Endothelial cell of umbilical vein (primary cell): ENCODE measurements at regions not wholly inside any gene's neighbourhood (a gene's known extent, or its start where the extent isn't known, plus 50 kb on each side); places are given as distances from the start of the nearest gene placed in this dataset.
"Not testable (repeated sequence)": the region's sequence is repeated elsewhere in the genome, so short reads cannot be mapped to it uniquely, and the experiment has no call there.

Experiments
- BruUV-seq: library from RNA; stranded (reverse); fragments of 400-500 nt; replicated peaks from 2 replicates; lab custom pipeline; 2021; lab: Mats Ljungman, UMichigan
- CTCF ChIA-PET: fragments of 300-600, 350-600 bp; sonication (Branson Sonifier 250); formaldehyde crosslinking; loops from one replicate; lab custom pipeline; 2021; ENCODE audit warnings: antibody characterized with exemption, inconsistent platforms; lab: Charles Lee
- POLR2A ChIA-PET: fragments of 300-600, 350-600 bp; sonication (Branson Sonifier 250); formaldehyde crosslinking; loops from one replicate; lab custom pipeline; 2021; ENCODE audit warnings: antibody characterized with exemption, inconsistent platforms; lab: Charles Lee
- DNase-seq: peaks from one replicate; pipeline ENCODE4 v3.0.0-alpha.2; 2011; ENCODE audit warnings: low read depth, low spot score
- FAIRE-seq: peaks from 2 replicates; lab custom pipeline; 2011; peaks lifted over from hg19 to GRCh38; lab: Jason Lieb, UNC
- H2AFZ ChIP-seq: 2 replicates; pipeline ENCODE4 v1.6.0; 2012; ENCODE audit warnings: low read depth, low read length, control low read depth, inconsistent platforms
- H3K27ac ChIP-seq: 2 replicates; pipeline ENCODE4 v1.5.1; 2011; ENCODE audit warnings: low read depth, mild to moderate bottlenecking, control low read depth, low read length, moderate library complexity; ENCODE audit not compliant: insufficient read depth
- H3K27me3 ChIP-seq, 2 experiments: 2 replicates each; pipeline versions ENCODE4 v1.6.0 to v1.6.1; 2011; ENCODE audit warnings: low read length in 2 of 2, mixed read lengths in 1 of 2; ENCODE audit not compliant: control insufficient read depth in 2 of 2, insufficient read depth in 2 of 2
- H3K36me3 ChIP-seq, 2 experiments: 2 replicates in 1 of 2; 3 replicates in 1 of 2; pipeline ENCODE4 v1.5.1; 2011; ENCODE audit warnings: low read length in 2 of 2, mild to moderate bottlenecking in 1 of 2, moderate library complexity in 1 of 2; ENCODE audit not compliant: control insufficient read depth in 2 of 2, insufficient read depth in 2 of 2; ENCODE audit errors: extremely low read depth in 1 of 2
- H3K4me1 ChIP-seq: 3 replicates; pipeline ENCODE4 v1.5.1; 2011; ENCODE audit warnings: mild to moderate bottlenecking, low read length; ENCODE audit not compliant: control insufficient read depth, insufficient read depth; ENCODE audit errors: extremely low read depth
- H3K4me2 ChIP-seq: 2 replicates; pipeline ENCODE4 v1.6.1; 2011; ENCODE audit warnings: low read length, control low read depth, mixed read lengths; ENCODE audit not compliant: insufficient read depth
- H3K4me3 ChIP-seq, 3 experiments: fragments of 200-600 bp in 1 of 3; sonication (generic), shearing (Covaris generic) in 1 of 3; replicated peaks in 1 of 3; 2 replicates each; pipeline ENCODE4 v1.5.1; 2011 to 2016; ENCODE audit warnings: control low read depth in 3 of 3, low read length in 3 of 3, mild to moderate bottlenecking in 2 of 3, inconsistent platforms in 1 of 3, low read depth in 1 of 3, moderate library complexity in 1 of 3; ENCODE audit not compliant: insufficient read depth in 1 of 3
- H3K79me2 ChIP-seq: 2 replicates; pipeline ENCODE4 v1.6.0; 2012; ENCODE audit warnings: low read length, inconsistent platforms; ENCODE audit not compliant: control insufficient read depth, insufficient read depth
- H3K9ac ChIP-seq: replicated peaks from 2 replicates; pipeline ENCODE3; 2011; ENCODE audit warnings: low read length, control low read depth; ENCODE audit not compliant: insufficient read depth; ENCODE audit errors: extremely low read depth
- H3K9me1 ChIP-seq: replicated peaks from 3 replicates; pipeline ENCODE4 v1.6.0; 2011; ENCODE audit warnings: mild to moderate bottlenecking, low read length; ENCODE audit not compliant: control insufficient read depth, insufficient read depth; ENCODE audit errors: extremely low read depth
- H3K9me3 ChIP-seq: replicated peaks from 2 replicates; pipeline ENCODE4 v1.5.1; 2012; ENCODE audit warnings: low read length, inconsistent platforms; ENCODE audit not compliant: control insufficient read depth, insufficient read depth
- H4K20me1 ChIP-seq: replicated peaks from 2 replicates; pipeline ENCODE3; 2011; ENCODE audit warnings: mild to moderate bottlenecking, low read length; ENCODE audit not compliant: control insufficient read depth, insufficient read depth; ENCODE audit errors: extremely low read depth
- CTCF ChIP-seq, 2 donors: IDR thresholded peaks; 1 replicate in 1 of 2; 2 replicates in 1 of 2; pipeline ENCODE4 v1.5.1; 2011; ENCODE audit warnings: low read length in 2 of 2, mild to moderate bottlenecking in 2 of 2, moderate library complexity in 2 of 2, control low read depth in 1 of 2, inconsistent platforms in 1 of 2, low read depth in 1 of 2; ENCODE audit not compliant: insufficient read depth in 1 of 2; ENCODE audit errors: extremely low read depth in 1 of 2
- EZH2 ChIP-seq: IDR thresholded peaks from 2 replicates; pipeline ENCODE4 v1.6.1; 2012; ENCODE audit warnings: borderline replicate concordance, low read depth, mild to moderate bottlenecking, moderate library complexity, low read length, inconsistent platforms; ENCODE audit not compliant: severe bottlenecking
- FOS ChIP-seq: IDR thresholded peaks from 2 replicates; pipeline ENCODE4 v1.6.1; 2011; ENCODE audit warnings: mild to moderate bottlenecking, low read length, moderate library complexity, borderline replicate concordance; ENCODE audit not compliant: insufficient read depth
- GATA2 ChIP-seq: IDR thresholded peaks from 2 replicates; pipeline ENCODE4 v1.7.0; 2011; ENCODE audit warnings: low read depth, mild to moderate bottlenecking, moderate library complexity, mixed read lengths, low read length; ENCODE audit not compliant: insufficient read length, insufficient read depth
- JUN ChIP-seq: IDR thresholded peaks from 2 replicates; pipeline ENCODE4 v1.6.1; 2011; ENCODE audit warnings: borderline replicate concordance, low read depth; ENCODE audit not compliant: insufficient read length, insufficient read depth
- MAX ChIP-seq: IDR thresholded peaks from 2 replicates; pipeline ENCODE4 v1.6.1; 2011; ENCODE audit not compliant: insufficient read depth, insufficient read length
- MYC ChIP-seq: IDR thresholded peaks from one replicate; pipeline ENCODE4 v1.6.1; 2011; ENCODE audit warnings: mild to moderate bottlenecking, low read depth, low read length
- POLR2A ChIP-seq: IDR thresholded peaks from 2 replicates; pipeline ENCODE4 v1.6.1; 2012; ENCODE audit warnings: low read depth, mild to moderate bottlenecking, control low read depth, low read length
- POLR2AphosphoS5 ChIP-seq: IDR thresholded peaks from 2 replicates; pipeline ENCODE4 v1.6.1; 2012; ENCODE audit warnings: low read depth, mild to moderate bottlenecking, control low read depth, low read length, moderate library complexity; ENCODE audit not compliant: insufficient read depth
- dilution Hi-C: fragments of 300-500 bp; cut with MboI; formaldehyde crosslinking; loops from one replicate; pipeline ENCODE4 v1.15.0; 2019; ENCODE audit warnings: low sequenced_read_pairs; ENCODE audit not compliant: extremely low pct_ligation_motif_present
- intact Hi-C: fragments of 100-400 bp; cut with micrococcal nuclease; formaldehyde crosslinking; loops from one replicate; pipeline ENCODE4 v1.10.0; 2022

GRCh38 chr1:189139748-189140147 lies 1337.9 kb downstream of the BRINP3 start:
- POLR2A ChIA-PET, CTCF ChIA-PET, intact Hi-C loops: not testable (repeated sequence)

GRCh38 chr1:189141056-189141455 lies 1336.6 kb downstream of the BRINP3 start:
- no peak overlapping the region for H3K27ac ChIP-seq
- no peaks in the 10 kb centered on the region for H3K79me2 ChIP-seq
- dilution Hi-C loops: no loop called here
- ChIA-PET POLR2A (no interaction called here), CTCF (no interaction called here)
- H2AFZ ChIP-seq: no peak overlapping the region
- H3K9me3 ChIP-seq: no peaks in the 10 kb centered on the region
- FAIRE-seq (no peak), DNase-seq (no peak)
- TF ChIP-seq POLR2A (no peak), MAX (no peak), GATA2 (no peak), EZH2 (no peak), FOS (no peak), MYC (no peak), POLR2AphosphoS5 (no peak), CTCF (IDR thresholded peaks at IDR 0.05; ENCODE audit: extremely low read depth in 1 of 2, insufficient read depth in 1 of 2, low read depth in 1 of 2, low read length in 2 of 2) (no peak), JUN (no peak)
- no TSS peak for BruUV-seq
- no peaks in the 10 kb centered on the region for H4K20me1 ChIP-seq
- intact Hi-C loops: no loop called here
- no peak overlapping the region for H3K9ac ChIP-seq
- H3K4me2 ChIP-seq: no peak overlapping the region
- H3K4me3 ChIP-seq: no peak overlapping the region
- no peaks in the 10 kb centered on the region for H3K36me3 ChIP-seq
- H3K27me3 ChIP-seq: no peaks in the 10 kb centered on the region
- no peaks in the 10 kb centered on the region for H3K9me1 ChIP-seq
- no peaks in the 10 kb centered on the region for H3K4me1 ChIP-seq

More at GRCh38 chr1:189139748-189140147, 1337.9 kb downstream of the BRINP3 start:
- H3K79me2 ChIP-seq, BruUV-seq, H3K4me1 ChIP-seq, H3K4me3 ChIP-seq, H4K20me1 ChIP-seq, H3K27ac ChIP-seq, H3K9ac ChIP-seq, H3K4me2 ChIP-seq, H3K27me3 ChIP-seq, dilution Hi-C loops, H2AFZ ChIP-seq, H3K36me3 ChIP-seq, FAIRE-seq, H3K9me3 ChIP-seq, H3K9me1 ChIP-seq, DNase-seq: not testable (repeated sequence)
